ENCODE measurements at regions not wholly inside any gene's neighbourhood (a gene's known extent, or its start where the extent isn't known, plus 50 kb on each side); places are given as distances from the start of the nearest gene placed in this dataset.

DNA sequence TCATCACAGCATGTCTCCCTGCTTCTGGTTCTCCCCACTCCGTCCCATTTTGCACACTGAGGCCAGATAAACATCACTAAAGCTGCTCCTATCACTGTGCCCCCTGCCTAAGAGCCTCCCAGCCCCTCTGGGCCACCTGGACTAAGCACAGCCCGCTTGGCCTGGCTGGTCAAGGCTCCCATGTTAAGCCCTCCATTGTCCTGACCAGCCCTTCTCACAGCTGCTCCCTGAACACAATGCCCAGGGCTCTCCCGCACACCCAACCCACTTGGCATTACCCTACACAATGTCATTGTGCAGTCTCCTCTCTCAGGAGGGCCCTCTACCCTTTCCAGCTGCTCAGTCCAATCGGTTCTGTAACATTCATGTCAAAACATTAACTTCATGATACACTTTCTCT lies 133.4 kb downstream of the NUFIP1 start:
- H3K27me3 ChIP-seq (ENCODE audit: control insufficient read depth in 2 of 2, insufficient read depth in 2 of 2, low read length in 2 of 2): peaks cover 2 to 9% of the 10 kb centered on the region in 2 experiments; a peak in 4 of 5 replicates
- no peak for FAIRE-seq
- WGBS (ENCODE audit: insufficient coverage, low coverage, missing lambda C conversion rate): 0% methylated on average over 3 of the region's 4 CpGs
- CTCF ChIA-PET (ENCODE audit: low intra/inter-chr PET ratio): no interaction called here
- TF ChIP-seq, protein P1, sequence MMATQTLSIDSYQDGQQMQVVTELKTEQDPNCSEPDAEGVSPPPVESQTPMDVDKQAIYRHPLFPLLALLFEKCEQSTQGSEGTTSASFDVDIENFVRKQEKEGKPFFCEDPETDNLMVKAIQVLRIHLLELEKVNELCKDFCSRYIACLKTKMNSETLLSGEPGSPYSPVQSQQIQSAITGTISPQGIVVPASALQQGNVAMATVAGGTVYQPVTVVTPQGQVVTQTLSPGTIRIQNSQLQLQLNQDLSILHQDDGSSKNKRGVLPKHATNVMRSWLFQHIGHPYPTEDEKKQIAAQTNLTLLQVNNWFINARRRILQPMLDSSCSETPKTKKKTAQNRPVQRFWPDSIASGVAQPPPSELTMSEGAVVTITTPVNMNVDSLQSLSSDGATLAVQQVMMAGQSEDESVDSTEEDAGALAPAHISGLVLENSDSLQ (IDR thresholded peaks at IDR 0.05): no peak
- TF ChIP-seq SREBF2 (CRISPR knock-in tag; IDR thresholded peaks at IDR 0.05): no peak
- TF ChIP-seq MEF2A (IDR thresholded peaks at IDR 0.05; ENCODE audit: control insufficient read depth, low read depth, low read length): no peak
- TF ChIP-seq ARID2 (IDR thresholded peaks at IDR 0.05): no peak
- TF ChIP-seq CREBBP (IDR thresholded peaks at IDR 0.05; ENCODE audit: low read depth, low read length): no peak
- TF ChIP-seq NR1H2 (CRISPR knock-in tag; IDR thresholded peaks at IDR 0.05): no peak
- TF ChIP-seq POLR3A (IDR thresholded peaks at IDR 0.05; ENCODE audit: borderline replicate concordance, extremely low read depth, insufficient read depth, insufficient read length): no peak
- no peak for TF ChIP-seq RFX7 (CRISPR knock-in tag; IDR thresholded peaks at IDR 0.05)
- TF ChIP-seq HNRNPLL (IDR thresholded peaks at IDR 0.05; ENCODE audit: low read depth, low read length, poor library complexity, severe bottlenecking): no peak
- no peak for TF ChIP-seq PHB2 (IDR thresholded peaks at IDR 0.05; ENCODE audit: low read depth)
- H2AFZ ChIP-seq (ENCODE audit: low read depth, low read length): no peak overlapping the region
- H3K4me3 ChIP-seq: no peak overlapping the region
- intact Hi-C loops (cut with micrococcal nuclease) (no loop called here), in situ Hi-C loops (cut with MboI) (no loop called here)
- H3K27ac ChIP-seq (ENCODE audit: extremely low read depth, low read depth, low read length): no peak overlapping the region
- no peaks in the 10 kb centered on the region for H4K20me1 ChIP-seq (replicated peaks; ENCODE audit: control insufficient read depth, insufficient read depth, low read length)
- H3K9ac ChIP-seq (ENCODE audit: insufficient read depth in 1 of 2, low read depth in 2 of 2, low read length in 2 of 2): no peak overlapping the region
- no peak overlapping the region for H3K4me2 ChIP-seq (ENCODE audit: insufficient read depth, low read length)
- no peak for DNase-seq (ENCODE audit: extremely low read depth in 1 of 4, low spot score in 3 of 4)
- H3K4me1 ChIP-seq (replicated peaks in 1 of 2; ENCODE audit: control insufficient read depth in 2 of 2, insufficient read depth in 2 of 2, low read length in 2 of 2): no peaks in the 10 kb centered on the region
- no peaks in the 10 kb centered on the region for H3K36me3 ChIP-seq (ENCODE audit: control insufficient read depth, insufficient read depth, low read length)
- BruUV-seq (replicated peaks): no TSS peak
- POLR2A ChIA-PET: no interaction called here
- H3K9me3 ChIP-seq (replicated peaks; ENCODE audit: control insufficient read depth, insufficient read depth, low read depth, low read length): no peaks in the 10 kb centered on the region
- H3K79me2 ChIP-seq (ENCODE audit: control insufficient read depth, insufficient read depth, low read length): no peaks in the 10 kb centered on the region
- ATAC-seq: no peak
- H3K9me1 ChIP-seq (ENCODE audit: control insufficient read depth, insufficient read depth, low read length): no peaks in the 10 kb centered on the region
